Putamen (tissue), 1 donor: ENCODE measurements at regions not wholly inside any gene's neighbourhood (a gene's known extent, or its start where the extent isn't known, plus 50 kb on each side); places are given as distances from the start of the nearest gene placed in this dataset.

ENCODE experiments used
- DNase-seq: peaks from one replicate; pipeline ENCODE4 v3.0.0-alpha.2; 2016; ENCODE audit warnings: low spot score

DNA sequence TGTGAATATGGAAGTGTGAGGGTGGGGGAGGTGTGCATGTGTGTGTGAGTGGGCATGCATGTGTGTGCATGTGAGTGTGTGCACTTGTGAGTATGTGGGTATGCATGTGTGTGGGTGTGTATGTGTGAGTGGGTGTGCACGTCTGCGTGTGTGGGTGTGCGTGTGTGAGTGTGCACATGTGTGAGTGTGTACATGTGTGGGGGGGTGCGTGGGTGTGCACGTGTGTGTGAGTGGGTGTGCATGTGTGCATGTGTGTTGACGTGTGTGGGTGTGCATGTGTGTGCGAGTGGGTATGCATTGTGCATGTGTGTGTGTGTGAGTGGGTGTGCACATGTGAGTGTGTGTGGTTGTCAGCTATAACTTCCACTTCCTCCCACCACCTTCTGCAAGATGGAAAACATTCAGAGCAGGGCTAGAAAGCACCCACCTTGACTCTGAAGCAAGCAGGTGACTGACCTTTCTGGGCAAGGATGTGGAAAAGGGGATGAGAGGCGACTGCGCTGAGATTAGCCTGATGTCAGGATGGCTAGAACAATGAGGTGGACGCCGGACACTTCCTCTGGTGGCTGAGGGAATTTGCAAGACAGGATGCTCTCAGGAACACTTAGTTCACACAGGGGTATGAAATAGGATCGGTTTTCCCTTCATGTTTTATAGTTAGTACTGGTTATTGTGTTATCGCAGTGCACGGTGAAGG is 103.6 kb downstream of the ACKR3 start:
- no peak for DNase-seq

DNA sequence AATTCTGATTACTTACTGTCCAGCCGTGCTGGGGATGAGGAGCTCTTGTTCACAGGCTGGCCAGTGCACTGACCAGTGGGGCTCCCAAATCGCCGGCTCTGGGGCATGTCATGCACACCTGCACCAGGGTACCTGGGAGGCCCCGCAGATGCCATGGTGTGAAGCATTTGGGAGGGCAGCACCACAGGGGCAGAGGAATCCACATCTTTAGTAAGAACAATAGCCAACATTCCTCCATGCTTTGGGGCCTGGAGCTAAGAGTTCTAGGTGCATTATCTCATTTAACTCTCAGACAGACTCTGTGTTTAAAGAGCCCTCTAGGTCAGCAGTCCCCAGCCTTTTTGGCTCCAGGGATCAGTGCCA is 104.2 kb downstream of the ACKR3 start:
- no peak for DNase-seq

DNA sequence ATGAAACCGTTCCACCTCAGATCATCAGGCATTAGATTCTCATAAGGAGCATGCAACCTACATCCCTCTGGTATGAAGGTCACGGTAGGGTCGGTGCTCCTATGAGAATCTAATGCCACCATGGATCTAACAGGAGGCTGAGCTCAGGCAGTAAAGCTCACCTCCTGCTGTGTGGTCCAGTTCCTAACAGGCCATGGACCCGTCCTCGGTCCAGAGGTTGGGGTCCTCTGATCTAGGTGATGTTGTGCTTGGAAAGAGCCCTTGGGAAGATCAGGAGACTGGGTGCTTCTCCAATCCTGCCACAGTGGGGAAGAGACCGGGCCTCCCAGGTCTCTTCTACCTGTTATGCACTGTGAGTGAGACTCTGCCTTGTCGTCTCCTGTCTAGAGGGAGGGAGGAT is 104.6 kb downstream of the ACKR3 start:
- no peak for DNase-seq

DNA sequence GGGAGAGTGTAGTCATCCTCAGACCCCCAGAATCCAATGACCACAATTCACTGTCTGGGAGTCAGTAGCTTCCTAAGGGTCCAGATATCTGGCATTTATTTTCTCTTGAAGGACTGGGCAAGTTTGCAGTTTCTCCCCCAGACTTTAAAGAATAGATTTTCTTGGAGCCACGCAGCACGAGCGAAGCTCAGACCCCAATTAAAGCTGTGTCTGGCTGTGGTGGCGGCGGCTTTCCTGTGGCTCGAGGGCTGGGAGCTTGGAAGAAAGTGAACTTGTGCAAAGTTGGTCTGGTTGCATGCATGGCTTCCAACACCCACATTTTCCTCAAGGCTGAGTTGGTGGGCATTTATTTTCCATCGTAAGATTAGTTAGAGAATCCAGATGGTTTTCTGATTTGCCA is 105.0 kb downstream of the ACKR3 start:
- DNase-seq: no peak

DNA sequence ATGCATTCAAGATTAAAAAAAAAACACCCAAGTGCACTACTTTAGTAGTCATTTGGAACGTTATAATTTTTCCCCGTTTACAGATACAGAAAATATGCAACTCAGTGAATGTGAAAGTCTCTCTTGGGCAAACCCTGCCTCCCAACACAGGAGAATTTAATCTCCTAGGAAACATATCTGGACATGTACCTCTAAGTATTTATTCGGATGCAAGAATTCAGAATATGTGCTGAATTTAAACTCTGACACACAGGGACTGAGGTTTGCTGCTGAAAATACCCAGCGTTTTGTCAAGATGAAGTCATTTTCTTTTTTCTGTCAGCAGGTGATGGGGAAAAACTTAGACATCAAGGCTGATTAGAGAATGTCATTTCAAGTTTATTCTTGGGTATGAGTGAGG is 105.4 kb downstream of the ACKR3 start:
- no peak for DNase-seq

DNA sequence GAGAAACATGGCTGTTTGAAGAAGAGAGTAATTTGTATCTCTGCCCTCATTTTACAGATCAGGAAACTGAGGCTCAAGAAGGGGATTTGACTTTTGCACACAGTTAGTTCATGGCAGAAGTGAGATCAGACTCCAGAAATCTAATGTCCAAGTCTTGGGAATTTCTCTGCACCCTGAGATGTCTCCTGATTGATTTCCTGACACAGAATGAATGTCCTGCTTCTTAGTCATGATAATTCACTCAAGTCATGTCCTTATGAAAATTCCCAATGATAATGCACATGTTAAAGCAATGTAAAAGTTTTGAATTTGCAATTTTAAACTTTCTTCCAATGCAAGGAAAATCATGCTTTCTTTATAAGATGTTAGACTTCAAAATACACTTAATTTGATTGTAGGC is 105.9 kb downstream of the ACKR3 start:
- DNase-seq: no peak

DNA sequence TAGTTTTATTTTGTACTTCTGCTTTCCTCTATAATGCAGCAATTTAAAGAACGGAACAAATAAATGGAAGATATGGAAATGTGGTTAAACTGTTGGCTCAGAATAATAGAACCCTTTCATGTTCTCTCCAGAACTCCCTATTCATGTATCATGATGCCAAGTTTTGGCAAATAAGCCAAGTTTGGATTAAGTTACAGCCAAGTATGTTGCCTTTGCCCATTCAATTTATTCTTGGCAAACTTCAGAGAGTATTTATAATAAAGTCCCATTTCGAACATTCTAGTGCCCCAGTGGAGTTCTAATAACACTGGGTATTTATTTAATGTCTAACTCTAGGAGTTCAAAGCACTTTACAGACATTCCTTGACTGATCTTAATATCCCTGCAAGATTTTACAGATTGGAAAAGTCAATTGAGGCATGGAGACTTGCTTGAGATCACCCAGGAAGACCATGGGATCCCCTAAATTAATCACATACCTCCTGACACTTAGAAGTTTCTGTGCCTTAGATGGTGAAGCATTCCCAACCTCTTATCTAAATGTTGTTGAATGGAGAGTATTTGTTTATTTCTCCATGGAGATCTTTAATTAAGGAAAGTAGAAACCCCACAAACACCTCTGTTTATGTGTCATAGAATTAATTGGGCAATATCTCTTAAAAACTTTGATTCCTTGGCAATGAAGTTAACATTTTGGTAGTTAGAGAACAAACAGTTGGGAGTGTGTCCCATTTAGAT is 106.7 kb downstream of the ACKR3 start:
- DNase-seq: no peak

DNA sequence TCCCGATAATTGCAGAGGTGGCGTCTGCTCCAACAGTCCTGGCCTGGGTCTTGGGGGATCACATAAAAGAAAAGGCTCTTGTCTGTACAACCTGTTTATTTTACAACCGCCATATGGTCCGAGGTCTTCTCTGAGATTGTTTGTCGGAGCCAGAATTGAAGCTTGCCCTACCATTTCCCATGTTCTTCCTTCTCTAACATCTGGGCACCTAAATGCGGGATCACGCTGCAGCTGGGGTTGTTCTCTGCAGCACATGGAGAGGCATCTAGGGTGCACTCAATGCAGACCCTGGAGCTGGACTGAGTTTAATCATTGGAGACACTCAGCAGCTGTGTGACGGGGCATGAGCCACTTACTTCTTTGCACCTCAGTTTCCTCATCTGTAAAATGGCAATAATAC is 107.7 kb downstream of the ACKR3 start:
- DNase-seq: no peak

DNA sequence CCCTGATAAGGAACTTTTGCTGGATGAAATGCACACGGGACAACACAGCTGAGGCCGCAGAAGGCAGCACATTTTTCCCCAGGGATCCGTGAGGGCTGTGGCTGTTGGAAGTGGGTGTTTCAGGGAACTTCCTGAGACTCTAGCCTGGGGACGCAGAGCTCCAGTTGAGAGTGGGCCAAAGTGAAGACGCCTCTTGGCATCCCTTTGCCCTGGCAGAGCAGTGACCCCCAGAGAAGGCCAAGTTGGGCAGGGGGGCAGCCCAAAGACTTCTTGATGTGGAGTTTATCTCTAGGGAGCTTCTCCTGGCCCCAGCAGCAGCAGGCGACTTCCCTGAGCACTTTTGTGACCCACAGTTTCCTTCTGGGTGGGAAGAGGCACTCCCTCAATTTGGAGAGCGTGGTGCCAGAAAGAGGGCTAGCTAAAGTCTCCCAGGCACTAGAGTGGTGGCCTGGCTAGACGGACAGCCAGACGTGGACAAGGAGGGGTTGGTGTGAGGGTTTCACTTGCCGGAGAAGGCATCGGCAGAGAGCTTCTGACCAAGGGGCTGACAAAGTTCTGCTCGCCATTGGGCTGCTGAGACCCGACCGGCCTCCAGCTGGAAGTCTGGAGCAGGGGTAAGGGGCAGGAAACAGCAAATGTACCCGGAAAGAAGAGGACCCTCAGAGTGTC is 108.8 kb downstream of the ACKR3 start:
- DNase-seq: no peak

DNA sequence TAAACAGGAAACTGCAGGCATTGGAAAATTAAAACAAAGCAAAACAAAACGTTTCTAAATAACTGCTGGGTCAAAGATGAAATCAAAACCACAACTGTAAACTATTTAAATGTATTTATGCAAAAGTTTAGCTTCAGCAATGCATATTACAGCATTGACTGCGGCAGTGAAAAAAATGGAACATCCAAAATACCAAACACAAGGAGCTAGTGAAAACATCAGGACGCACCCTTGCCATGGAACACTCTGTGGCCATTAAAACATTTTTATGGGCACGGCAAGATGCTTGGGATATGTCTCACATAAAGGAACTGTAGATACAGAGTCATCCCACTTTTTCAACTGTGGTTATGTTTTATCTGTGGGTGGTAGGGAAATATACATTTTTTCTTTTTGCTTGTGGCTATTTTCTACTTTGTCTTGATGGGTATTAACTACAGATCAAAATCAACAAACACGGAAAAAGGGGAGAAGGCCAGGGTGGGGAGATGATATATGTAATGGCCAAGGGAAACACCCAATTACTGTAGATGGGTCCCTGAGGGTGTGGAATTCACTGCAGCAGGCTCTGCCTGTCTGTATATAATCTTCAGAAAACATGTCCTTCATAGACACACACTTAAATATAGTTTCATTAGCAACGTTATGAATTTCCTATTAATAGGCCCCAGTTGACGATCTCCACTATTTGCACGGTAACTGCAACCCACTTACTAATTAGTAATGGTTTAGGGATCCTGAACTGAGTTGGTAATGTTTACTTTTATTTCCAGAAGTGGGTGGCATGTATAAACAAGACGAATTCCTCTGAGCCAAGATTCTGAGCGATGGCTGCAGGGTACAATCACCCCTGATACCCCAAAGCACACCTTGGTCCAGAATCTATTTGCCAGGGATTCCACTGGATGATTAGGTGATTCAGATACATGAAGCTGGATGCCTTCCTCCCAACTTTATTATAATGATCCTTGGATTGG is 110.5 kb downstream of the ACKR3 start:
- no peak for DNase-seq

DNA sequence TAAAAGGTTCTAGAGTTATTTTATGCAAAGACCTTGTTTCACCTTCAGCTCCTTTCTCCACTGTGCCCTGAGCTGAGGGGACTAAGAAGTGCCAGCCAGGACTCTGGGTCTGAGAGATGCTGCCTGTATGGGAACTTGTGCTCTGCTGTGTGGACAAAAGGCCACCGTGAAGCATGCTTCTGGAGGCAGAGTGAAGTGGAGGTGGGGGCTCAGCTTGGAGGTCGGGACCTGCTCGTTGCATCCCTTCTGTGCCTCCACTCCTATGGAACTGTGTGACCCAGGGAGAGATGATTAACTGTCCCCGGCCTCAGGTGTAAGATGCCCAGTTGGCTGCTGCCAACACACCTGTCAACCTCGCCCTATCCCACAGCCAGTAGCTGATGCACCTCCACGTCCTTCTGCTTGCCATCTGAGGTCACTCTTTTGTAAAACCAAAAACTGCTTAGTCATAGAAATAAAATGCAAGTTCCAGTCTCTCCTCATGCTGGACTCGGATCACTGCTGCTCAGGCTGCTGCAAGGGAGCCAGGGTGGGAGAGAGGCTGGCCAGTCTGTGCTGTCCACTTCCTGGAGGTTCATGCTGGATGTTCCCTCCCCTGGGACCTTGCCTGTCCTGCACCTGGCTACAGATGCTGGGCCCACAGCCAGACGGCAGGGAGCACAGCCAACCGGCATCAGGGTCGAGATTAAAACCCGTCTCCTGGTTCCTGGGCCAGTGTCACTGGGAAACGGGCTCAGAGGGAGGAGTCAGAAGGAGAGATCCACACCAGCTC is 113.2 kb downstream of the ACKR3 start:
- DNase-seq: no peak

DNA sequence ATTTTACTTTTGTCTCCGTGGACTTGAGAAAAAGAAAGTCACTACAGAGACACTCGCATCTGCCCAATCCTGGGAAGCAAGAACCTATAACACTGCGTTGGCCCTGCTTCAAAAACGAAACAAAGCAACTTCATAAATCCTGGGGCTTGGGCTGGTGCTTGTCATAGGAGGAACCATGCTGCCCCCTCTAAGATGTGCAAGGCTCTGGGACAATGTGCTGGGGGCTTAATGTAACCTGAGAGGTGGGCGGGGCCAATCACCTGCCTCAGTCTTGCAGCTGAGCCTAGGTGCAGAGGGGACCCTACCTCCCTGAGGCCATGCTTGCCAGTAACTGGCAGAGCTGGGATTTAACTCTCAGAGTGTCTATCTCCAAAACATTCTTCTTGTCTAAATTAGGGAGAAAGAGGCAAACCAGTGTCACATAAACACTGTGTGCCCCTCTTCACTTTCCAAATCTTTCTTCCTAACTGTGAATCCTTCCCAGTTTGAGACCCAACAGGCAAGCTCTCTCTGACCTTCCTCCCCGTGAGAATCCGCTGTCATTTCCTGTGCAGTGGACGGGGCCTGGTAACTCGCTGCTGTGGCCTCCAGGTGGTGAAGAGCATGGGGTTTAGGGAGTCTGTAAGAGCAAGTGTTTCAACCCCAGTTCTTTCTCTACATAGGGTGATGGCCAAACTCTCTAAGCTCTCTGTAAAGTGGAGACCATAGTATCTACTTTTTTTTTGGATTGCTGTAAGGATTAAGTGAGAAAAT is 115.1 kb downstream of the ACKR3 start:
- no peak for DNase-seq

DNA sequence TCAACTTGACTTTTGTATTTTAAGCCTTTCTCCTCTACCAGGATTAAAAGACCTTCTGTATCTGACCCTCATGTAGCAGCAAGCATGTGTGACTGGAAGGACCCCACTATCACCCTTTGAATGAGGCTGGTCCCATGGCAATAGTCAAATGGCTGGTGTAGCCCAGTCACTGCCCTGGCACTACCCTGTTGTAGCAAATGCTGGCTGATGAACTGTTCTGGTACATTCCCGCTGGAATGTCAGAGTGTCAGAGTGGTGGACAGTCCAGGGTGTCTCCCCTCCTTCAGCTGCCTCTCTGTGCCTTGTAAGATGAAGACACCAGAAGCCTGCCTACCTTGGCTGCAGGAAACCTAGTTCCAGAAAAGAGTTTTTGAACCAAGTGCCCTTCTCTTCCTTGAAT is 115.7 kb downstream of the ACKR3 start:
- DNase-seq: no peak

DNA sequence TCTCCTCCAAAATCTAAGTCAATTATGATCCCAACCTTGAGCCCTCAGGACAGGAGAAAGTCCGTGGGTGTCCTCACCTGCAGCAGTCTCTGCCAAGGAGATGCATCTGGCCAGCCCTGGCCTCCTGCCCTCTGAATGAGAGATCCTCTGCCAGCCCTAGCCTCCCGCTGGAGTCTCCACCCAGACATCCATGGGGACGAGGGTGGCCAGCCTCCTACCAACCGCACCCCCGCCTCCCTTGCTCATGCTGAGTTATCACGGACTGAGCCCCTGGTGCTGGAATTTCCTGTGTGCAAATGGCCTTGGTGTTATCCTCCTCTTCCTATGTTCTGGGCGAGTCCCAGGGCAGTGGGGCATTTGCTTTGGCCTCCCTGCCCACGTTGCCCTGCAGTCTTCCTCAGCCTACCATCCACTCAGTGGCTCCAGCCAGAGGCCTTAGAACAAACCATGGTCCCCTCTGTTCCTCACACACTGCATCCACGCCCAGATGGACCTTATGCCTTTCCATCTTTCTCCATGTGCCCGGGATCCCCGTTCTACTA is 116.4 kb downstream of the ACKR3 start:
- DNase-seq: no peak

DNA sequence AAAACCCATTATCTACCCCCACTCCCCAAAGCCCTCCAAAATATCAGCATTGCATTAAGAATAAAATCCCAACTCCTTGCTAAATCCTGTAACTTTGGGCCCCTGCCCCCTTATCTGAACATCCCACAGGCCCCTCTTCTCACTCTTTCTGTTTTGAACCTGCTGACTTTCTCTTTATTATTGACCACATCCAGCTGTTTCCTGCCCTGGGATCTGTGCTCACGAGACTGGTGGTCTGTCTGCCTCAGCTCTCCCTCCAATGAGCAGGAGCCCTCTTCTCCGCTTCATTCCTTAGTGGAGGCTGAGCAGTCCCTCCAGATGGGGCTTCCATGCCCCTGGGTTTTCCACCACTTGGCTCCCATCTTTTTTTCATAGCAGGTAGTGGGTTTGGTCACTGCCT is 116.9 kb downstream of the ACKR3 start:
- no peak for DNase-seq

DNA sequence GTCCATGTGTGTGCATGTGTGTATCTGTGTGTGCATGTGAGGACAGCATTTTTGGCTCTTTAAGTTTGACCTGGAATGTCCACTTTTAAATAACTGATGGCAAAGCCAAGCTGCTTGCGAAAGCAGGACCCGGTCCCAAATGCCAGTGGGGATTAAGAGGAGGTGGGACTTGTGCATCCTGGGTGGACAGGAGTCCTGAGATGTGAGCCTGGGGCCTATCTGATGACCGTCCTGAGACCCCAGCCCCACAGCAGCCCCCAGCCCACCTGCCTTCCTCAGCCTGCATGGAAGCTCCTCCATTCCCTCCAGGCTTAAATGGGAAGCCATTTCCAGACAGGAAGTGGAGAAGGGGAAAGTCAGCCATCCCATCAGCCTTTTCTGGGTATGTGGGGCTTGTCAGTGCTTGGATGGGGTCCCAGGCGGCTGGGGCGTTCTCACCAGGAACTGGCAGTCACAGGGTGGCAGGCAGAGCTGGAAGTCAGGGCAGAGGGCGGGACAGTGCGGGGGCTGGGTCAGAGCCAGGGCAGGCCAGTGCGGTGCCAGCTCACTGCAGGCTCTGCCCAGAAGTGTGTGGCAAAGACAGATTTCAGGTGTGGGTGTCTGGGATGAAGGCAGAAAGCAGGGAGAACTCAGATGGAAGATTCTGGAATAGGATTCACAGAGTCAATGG is 117.8 kb downstream of the ACKR3 start:
- no peak for DNase-seq

DNA sequence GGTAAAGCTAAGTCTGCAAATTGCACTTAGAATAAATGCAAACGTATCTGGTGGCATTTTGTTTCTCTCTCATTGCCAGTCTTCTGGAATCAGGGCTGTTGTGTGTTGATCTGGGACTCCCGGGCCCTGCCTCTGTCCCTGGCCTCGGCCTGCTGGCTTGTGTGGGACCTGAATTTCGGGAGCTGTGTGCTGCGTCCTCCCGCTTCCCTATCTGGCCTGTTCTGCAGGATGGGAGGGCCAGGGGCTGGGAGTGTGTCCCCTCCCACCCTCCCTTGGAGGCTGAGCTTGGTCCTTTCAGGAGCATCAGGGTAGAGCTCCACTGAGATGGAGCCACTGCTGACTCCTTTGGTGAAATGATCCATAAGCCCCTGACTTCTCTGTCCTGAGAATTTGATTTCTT is 118.5 kb downstream of the ACKR3 start:
- DNase-seq: no peak

DNA sequence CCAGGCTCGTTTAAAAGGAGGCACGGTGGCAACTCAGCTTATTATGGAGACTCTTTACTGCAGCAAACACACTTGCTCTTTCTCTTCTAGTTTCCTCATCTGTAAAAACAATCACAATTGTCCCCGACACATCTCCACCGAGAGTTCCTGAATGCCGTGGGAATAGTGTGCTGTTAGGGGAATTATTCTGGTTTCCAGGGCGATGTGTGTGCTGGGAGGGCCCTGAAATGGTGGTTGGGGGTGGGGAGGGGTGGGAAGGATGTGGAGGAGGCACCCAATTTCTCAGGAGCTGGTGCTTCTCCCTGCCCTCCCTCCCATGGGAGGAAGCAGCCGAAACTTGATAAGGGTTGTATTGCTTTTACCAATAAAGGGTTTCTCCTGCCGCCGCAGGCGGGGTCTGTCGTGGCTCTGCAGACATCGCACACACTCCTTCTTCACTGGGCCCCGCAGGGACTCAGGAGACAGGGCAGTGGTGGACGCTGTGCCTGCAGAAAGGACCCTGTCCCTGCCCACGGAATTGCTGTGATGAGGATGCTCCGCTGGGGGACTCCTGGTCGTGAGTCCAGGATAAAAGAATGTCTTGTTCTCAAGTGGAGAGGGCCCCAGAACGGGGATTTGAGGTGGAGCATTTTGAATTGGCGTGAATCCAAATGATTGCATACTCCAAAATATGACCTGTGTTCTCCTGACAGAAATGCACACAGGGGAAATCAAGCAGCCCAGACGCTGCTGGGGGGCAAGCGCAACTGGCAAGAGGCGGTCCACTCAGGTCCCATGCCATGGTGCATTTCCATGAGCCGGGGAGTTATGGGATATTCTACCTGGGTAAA is 119.2 kb downstream of the ACKR3 start:
- DNase-seq: peak; percentile 19

DNA sequence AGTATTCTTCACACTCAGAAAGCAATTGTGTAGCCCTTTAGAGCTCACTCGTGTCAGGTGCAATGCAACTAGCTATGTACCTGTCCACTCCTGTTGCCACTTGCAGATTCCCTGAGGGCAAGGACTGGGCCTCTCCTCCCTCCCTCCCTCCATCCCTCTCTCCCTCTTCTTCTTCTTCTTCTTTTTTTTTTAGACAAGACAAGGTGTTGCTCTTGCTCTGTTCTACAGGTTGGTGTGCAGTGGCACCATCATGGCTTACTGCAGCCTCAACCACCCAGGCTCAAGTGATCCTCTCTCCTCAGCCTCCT is 119.7 kb downstream of the ACKR3 start:
- no peak for DNase-seq
